ENCODE measurements at regions not wholly inside any gene's neighbourhood (a gene's known extent, or its start where the extent isn't known, plus 50 kb on each side); places are given as distances from the start of the nearest gene placed in this dataset.

GRCh38 chr2:195119231-195119630 is 537.8 kb upstream of the SLC39A10 start:
- DNase-seq (ENCODE audit: low spot score), result no peak
- ATAC-seq (ENCODE audit: low FRiP score), result no peak
- TF ChIP-seq, protein P1, sequence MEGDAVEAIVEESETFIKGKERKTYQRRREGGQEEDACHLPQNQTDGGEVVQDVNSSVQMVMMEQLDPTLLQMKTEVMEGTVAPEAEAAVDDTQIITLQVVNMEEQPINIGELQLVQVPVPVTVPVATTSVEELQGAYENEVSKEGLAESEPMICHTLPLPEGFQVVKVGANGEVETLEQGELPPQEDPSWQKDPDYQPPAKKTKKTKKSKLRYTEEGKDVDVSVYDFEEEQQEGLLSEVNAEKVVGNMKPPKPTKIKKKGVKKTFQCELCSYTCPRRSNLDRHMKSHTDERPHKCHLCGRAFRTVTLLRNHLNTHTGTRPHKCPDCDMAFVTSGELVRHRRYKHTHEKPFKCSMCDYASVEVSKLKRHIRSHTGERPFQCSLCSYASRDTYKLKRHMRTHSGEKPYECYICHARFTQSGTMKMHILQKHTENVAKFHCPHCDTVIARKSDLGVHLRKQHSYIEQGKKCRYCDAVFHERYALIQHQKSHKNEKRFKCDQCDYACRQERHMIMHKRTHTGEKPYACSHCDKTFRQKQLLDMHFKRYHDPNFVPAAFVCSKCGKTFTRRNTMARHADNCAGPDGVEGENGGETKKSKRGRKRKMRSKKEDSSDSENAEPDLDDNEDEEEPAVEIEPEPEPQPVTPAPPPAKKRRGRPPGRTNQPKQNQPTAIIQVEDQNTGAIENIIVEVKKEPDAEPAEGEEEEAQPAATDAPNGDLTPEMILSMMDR (IDR thresholded peaks at IDR 0.05), result no peak

GRCh38 chr2:195118276-195118675 is 538.8 kb upstream of the SLC39A10 start:
- TF ChIP-seq, protein P1 (IDR thresholded peaks at IDR 0.05), result no peak
- DNase-seq (ENCODE audit: low spot score) (no peak), ATAC-seq (ENCODE audit: low FRiP score) (no peak)

GRCh38 chr2:195117011-195117410 is 540.0 kb upstream of the SLC39A10 start:
- TF ChIP-seq, protein P1 (IDR thresholded peaks at IDR 0.05), result no peak
- DNase-seq (ENCODE audit: low spot score) (no peak), ATAC-seq (ENCODE audit: low FRiP score) (no peak)

DNA sequence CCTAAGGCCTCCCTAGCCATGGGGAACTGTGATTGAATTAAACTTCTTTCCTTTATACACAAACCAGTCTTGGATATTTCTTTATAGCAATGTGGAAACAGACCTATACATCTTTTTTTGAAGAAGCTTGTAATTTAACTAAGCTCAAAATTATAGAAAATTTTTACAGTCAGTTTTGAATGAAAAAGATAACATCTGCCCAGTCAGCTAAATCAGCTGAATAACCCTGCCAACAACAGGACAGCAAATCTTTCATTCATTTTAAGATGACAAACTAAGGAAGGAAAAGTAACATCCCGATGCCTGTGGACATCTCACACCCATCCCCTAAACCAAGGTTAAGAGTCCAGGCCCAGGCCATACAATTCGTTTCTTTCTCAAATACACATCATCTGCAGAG is 541.3 kb upstream of the SLC39A10 start:
- TF ChIP-seq, protein P1 (IDR thresholded peaks at IDR 0.05), result no peak
- ATAC-seq (ENCODE audit: low FRiP score) (no peak), DNase-seq (ENCODE audit: low spot score) (no peak)

DNA sequence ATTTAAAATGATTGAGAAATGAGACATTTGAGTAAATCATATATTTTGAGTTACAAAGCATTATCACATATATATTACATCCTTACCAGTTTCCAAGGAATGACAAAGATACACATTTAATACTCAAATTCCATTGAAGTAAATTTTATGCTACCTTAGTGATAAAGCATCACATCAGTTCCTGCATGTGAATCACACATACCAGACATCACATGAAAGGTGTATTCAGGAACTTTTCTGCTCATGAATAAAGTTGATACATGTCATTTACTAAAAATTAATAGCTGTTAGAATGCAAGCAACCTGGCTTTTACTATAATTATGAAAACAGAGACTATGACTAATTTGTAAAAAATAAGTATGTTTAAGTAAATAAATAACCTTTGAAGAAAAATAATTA is 548.8 kb upstream of the SLC39A10 start:
- DNase-seq (ENCODE audit: low spot score), result no peak
- no peak for ATAC-seq (ENCODE audit: low FRiP score)
- TF ChIP-seq, protein P1 (IDR thresholded peaks at IDR 0.05), result no peak

DNA sequence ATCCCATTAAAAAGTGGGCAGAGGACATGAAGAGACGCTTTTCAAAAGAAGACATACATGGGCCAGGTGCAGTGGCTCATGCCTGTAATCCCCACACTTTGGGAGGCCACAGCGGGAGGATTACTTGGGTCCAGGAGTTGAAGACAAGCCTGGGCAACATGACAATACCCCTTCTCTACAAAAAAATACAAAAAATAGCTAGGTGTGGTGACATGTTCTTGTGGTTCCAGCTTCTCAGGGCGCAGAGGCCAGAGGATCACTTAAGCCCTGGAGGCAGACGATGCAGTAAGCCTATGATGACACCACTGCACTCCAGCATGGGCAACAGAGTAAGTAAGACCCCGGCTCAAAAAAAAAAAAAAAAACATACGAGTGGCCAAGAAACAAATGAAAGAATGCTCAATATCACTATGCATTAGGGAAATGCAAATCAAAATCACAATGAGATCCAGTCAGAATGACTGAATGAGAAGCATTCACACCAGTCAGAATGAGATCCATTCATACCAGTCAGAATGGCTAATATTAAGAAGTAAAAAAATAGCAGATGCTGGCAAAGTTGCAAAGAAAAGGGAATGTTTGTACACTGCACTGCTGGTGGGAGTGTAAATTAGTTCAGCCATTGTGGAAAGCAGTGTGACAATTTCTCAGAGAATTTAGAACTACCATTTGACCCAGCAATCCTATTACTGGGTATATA is 550.2 kb upstream of the SLC39A10 start:
- ATAC-seq (ENCODE audit: low FRiP score) (no peak), DNase-seq (ENCODE audit: low spot score) (no peak)
- TF ChIP-seq, protein P1 (IDR thresholded peaks at IDR 0.05), result no peak

DNA sequence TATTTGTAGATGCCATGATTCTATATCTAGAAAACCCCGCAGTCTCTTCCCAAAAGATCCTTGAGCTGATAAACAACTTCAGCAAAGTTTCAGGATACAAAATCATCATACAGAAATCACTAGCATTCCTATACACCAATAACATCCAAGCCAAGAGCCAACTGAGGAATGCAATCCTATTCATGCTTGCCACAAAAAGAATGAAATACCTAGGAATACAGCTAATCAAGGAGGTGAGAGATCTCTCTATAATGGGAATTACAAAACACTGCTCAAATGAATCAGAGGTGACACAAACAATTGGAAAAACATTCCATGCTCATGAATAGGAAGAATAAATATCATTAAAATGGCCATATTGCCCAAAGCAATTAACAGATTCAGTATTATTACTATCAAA is 551.4 kb upstream of the SLC39A10 start:
- ATAC-seq (ENCODE audit: low FRiP score), result no peak
- no peak for DNase-seq (ENCODE audit: low spot score)
- TF ChIP-seq, protein P1 (IDR thresholded peaks at IDR 0.05), result no peak

All from omental fat pad (tissue), 3 donors.